ENCODE measurements at regions not wholly inside any gene's neighbourhood (a gene's known extent, or its start where the extent isn't known, plus 50 kb on each side); places are given as distances from the start of the nearest gene placed in this dataset.

- TF ChIP-seq MEF2A (IDR thresholded peaks at IDR 0.05; ENCODE audit: insufficient read depth, low read depth, low read length) (no peak), POLR2A (IDR thresholded peaks at IDR 0.05; ENCODE audit: low read depth, low read length) (no peak), SREBF2 (IDR thresholded peaks at IDR 0.05; ENCODE audit: low read length) (no peak), ZSCAN29 (IDR thresholded peaks at IDR 0.05) (no peak), ZBTB11 (CRISPR knock-in tag; IDR thresholded peaks at IDR 0.05) (no peak), NFIC (IDR thresholded peaks at IDR 0.05; ENCODE audit: low read depth, low read length) (no peak)
- TF ChIP-seq, protein P1, sequence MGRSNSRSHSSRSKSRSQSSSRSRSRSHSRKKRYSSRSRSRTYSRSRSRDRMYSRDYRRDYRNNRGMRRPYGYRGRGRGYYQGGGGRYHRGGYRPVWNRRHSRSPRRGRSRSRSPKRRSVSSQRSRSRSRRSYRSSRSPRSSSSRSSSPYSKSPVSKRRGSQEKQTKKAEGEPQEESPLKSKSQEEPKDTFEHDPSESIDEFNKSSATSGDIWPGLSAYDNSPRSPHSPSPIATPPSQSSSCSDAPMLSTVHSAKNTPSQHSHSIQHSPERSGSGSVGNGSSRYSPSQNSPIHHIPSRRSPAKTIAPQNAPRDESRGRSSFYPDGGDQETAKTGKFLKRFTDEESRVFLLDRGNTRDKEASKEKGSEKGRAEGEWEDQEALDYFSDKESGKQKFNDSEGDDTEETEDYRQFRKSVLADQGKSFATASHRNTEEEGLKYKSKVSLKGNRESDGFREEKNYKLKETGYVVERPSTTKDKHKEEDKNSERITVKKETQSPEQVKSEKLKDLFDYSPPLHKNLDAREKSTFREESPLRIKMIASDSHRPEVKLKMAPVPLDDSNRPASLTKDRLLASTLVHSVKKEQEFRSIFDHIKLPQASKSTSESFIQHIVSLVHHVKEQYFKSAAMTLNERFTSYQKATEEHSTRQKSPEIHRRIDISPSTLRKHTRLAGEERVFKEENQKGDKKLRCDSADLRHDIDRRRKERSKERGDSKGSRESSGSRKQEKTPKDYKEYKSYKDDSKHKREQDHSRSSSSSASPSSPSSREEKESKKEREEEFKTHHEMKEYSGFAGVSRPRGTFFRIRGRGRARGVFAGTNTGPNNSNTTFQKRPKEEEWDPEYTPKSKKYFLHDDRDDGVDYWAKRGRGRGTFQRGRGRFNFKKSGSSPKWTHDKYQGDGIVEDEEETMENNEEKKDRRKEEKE (IDR thresholded peaks at IDR 0.05): no peak
- TF ChIP-seq, protein P2, sequence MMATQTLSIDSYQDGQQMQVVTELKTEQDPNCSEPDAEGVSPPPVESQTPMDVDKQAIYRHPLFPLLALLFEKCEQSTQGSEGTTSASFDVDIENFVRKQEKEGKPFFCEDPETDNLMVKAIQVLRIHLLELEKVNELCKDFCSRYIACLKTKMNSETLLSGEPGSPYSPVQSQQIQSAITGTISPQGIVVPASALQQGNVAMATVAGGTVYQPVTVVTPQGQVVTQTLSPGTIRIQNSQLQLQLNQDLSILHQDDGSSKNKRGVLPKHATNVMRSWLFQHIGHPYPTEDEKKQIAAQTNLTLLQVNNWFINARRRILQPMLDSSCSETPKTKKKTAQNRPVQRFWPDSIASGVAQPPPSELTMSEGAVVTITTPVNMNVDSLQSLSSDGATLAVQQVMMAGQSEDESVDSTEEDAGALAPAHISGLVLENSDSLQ (IDR thresholded peaks at IDR 0.05): no peak
Measured at GRCh38 chr7:46201961-46202360, 280.9 kb upstream of the IGFBP3 start (continued).
